AG08396 (cell line): ENCODE measurements at regions not wholly inside any gene's neighbourhood (a gene's known extent, or its start where the extent isn't known, plus 50 kb on each side); places are given as distances from the start of the nearest gene placed in this dataset.
"Not testable (repeated sequence)": the region's sequence is repeated elsewhere in the genome, so short reads cannot be mapped to it uniquely, and the experiment has no call there.

Experiments
- DNase-seq: peaks from one replicate; pipeline ENCODE4 v3.0.0; 2012; ENCODE audit warnings: low spot score, mixed read lengths

DNA sequence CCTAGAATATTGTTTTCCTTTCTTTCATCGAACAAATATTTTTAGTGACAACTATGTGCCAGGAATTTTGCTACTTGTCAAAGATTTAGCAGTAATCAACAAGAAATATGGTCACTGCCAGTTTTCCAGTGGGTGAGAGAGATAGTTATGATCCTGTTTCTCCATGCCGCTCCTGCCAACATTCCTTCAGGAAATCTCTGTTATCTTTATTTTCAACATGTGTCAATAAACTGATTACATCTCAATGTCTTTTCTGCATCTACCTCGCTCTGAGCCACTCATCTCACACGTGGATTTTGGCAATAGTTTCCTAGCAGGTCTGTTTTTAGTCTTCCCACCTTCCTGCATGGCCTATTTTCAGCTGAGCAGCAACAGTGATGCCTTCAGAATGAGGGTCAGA, 650.0 kb upstream of the STXBP6 start:
- DNase-seq = no peak

GRCh38 chr14:25698111-25698510, 648.2 kb upstream of the STXBP6 start:
- no peak for DNase-seq

DNA sequence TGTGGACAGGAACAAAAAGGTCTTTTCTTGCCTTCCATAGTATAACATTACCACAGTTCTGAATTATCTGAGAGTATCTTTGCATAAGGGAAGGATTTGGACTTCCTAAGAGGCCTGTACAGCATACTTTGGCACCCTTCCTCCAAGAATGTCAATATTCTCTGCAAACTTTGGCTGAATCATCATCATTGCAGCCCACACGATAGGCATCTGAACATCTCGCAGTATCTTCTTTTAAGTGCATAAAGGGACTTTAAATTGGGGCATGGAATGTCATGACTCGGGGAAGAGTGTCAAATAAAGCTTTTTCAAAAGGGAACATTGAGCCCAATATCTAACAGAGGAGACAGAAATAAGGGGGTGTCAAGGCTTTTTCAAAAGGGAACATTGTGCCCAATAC, 646.2 kb upstream of the STXBP6 start:
- no peak for DNase-seq

GRCh38 chr14:25685004-25685403, 635.1 kb upstream of the STXBP6 start:
- DNase-seq = no peak

GRCh38 chr14:25680934-25681333, 631.0 kb upstream of the STXBP6 start:
- DNase-seq = no peak

GRCh38 chr14:25680511-25680910, 630.6 kb upstream of the STXBP6 start:
- DNase-seq = not testable (repeated sequence)

GRCh38 chr14:25677111-25677510, 627.2 kb upstream of the STXBP6 start:
- DNase-seq = no peak

GRCh38 chr14:25667387-25667786, 617.4 kb upstream of the STXBP6 start:
- DNase-seq = no peak

GRCh38 chr14:25666877-25667276, 616.9 kb upstream of the STXBP6 start:
- DNase-seq = no peak

- no peak for DNase-seq
Measured at GRCh38 chr14:25658988-25659387, 609.0 kb upstream of the STXBP6 start.

- no peak for DNase-seq
Measured at GRCh38 chr14:25630447-25630846, 580.5 kb upstream of the STXBP6 start.

- no peak for DNase-seq
Measured at GRCh38 chr14:25628978-25629377, 579.0 kb upstream of the STXBP6 start.

DNA sequence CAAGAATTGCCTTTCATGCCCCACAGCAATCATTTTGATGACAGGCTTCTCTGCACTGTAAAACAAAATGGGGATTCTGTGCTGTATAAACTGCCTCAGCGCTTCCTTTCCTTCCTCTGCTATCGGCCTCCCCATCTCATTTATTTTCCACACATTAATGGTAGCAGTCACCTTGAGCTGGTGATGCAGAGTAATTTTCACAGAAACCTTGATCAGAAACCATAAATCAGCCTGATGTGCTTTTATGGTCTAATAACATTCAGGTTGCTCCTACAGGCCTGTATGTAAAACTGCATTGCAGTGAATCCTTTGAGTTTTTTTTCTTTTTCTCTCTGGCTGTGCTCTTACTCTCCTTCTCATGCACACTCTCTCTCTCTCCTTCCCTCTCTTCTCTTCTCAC, 578.4 kb upstream of the STXBP6 start:
- DNase-seq = no peak

- DNase-seq = no peak
Measured at GRCh38 chr14:25626986-25627385, 577.0 kb upstream of the STXBP6 start.

DNA sequence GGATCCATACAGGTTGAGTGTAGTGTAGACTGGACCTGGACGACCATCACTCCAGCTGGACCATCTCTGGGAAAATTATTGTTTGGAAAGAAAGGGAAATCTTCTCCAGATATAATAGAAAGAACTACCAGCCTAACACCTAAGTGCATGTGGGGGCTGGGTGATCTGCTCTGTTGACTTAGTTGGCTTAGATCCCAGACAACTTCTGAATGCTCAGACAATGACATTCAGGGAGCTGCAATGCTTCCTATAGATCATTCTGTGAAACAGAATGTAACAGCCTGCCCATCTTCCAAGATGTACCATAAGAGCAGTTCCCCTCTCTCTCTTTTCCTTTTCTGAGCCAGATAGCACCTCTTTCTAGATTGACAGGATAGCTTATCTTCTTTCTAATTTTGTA, 572.8 kb upstream of the STXBP6 start:
- DNase-seq = no peak

GRCh38 chr14:25620515-25620914, 570.6 kb upstream of the STXBP6 start:
- no peak for DNase-seq

GRCh38 chr14:25615174-25615573, 565.2 kb upstream of the STXBP6 start:
- DNase-seq = no peak

- no peak for DNase-seq
Measured at GRCh38 chr14:25607192-25607591, 557.2 kb upstream of the STXBP6 start.

DNA sequence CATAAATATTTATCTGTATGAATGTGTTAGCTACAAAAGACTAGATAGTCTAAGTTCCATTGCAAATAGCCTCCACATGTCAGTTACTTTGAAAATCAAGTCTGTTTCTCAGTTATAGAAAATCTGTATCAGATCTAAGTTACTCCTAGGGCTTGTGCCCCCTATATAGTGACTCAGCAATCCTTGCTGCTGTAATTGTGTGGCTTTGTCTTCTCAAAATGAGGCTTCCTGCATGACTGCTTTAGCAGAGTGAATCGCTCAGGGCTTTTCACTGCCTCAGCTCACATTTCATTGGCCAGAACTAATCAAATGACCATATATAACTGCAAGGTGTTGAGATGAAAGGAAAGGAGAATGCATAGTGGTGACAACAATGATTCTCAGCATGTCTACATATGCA, 552.2 kb upstream of the STXBP6 start:
- DNase-seq = no peak

DNA sequence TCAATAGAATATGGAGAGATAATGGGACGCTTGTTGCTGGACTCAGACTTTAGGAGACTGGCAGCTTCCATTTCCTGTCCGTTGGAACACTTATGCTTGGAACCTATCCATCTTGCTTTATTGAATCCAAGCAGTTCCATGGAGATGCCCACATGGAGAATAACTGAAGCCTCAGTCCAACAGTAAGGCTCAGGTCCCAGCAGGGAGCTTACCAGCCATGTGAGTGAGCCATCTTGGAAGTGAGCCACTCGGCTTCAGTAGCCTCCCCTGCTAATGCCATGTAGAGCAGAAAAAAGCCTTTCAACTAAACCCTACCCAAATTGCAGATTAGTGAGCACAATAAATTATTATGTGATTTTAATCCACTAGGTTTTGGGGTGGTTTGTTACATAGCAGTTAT, 538.8 kb upstream of the STXBP6 start:
- DNase-seq = no peak

DNA sequence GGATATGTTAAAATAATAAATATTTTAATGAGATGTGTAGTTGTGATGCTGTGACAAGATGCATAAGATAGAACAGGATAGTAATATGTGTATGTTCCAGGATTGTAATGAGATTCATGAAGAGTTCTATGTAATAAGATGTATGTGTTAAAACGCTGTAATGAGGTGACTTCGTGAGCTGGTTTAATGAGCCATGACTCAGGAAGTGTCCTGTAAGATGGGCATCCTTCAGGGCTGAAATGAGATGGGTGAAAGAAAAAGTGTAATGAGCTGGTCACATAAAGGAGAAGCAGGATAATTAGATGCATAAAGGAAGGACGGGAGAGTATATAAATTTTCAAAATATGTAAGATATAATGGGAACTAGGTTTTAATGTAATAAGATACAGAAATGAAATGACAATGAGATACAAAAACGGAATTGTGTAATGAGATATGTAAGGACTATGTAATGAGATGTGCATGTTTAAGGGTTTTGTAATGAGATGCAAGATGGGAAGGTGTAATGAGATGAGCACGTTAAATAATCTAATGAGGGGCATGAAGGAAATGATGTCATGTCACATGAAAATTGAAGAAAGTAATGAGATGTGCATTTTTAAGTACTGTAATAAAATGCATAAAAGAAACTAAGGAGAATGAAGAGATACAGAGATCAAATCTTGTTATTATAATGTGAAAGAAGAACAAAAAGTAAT, 524.8 kb upstream of the STXBP6 start:
- DNase-seq = no peak

GRCh38 chr14:25570483-25570882, 520.5 kb upstream of the STXBP6 start:
- DNase-seq = no peak

GRCh38 chr14:25557466-25557865, 507.5 kb upstream of the STXBP6 start:
- no peak for DNase-seq

- DNase-seq = no peak
Measured at GRCh38 chr14:25552826-25553225, 502.9 kb upstream of the STXBP6 start.

DNA sequence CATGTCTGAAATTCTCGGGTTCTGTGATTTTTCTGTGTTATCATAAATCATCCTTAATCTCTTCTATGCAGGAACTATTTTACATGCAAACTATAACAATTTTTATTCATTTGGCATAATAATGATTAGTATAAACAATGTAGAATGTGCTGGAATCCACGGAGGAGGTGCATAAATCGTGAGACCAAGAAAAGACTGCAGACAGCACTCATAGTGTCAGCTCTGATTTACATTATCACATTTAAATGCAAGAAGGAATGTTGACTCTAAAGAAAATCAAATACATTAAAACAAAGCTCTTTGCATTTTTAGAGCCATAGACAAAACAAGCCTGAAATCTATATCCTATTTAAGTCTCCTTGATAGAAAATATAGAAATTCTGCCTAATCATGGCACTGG, 501.7 kb upstream of the STXBP6 start:
- no peak for DNase-seq
